ENCODE measurements at regions not wholly inside any gene's neighbourhood (a gene's known extent, or its start where the extent isn't known, plus 50 kb on each side); places are given as distances from the start of the nearest gene placed in this dataset.

DNA sequence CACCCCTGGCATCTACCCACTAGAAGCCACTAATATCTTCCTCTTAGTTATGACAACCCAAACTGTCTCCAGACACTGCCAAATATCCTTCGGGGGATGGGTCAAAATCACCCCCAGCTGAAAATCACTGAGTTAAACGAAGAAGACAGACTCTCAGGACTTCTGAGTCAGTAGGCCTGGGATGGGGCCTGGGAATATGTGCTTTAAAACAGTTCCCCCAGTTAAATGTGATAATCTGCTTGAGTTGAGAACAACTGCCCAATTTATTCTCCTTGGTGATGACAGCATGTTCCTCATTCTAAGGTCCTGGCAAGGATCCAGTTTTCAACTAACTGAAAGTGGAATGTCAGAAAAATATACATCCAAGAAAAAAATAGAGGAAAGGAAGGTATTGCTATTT lies 52.4 kb downstream of the CBLL2 start:
- FAIRE-seq (no peak), DNase-seq (ENCODE audit: insufficient read length, low spot score) (no peak)

DNA sequence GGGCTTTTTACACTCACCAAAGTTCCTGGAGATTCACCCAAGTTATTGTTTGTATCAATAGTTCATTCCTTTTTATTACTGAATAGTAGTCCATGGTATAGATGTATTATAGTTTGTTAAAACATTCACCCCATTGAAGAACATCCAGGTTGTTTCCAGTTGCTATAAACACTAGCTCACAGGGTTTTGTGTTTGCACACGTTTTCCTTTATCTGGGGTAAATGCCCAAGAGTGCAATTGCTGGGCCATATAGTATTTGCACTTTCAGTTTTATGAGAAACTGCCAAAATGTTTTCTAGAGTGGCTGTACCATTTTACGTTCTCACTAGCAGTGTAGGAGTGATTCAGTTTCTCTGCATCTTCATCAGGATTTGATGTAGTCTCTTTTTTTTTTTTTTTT lies 57.1 kb downstream of the CBLL2 start:
- DNase-seq (ENCODE audit: insufficient read length, low spot score): no peak
- FAIRE-seq: no peak

DNA sequence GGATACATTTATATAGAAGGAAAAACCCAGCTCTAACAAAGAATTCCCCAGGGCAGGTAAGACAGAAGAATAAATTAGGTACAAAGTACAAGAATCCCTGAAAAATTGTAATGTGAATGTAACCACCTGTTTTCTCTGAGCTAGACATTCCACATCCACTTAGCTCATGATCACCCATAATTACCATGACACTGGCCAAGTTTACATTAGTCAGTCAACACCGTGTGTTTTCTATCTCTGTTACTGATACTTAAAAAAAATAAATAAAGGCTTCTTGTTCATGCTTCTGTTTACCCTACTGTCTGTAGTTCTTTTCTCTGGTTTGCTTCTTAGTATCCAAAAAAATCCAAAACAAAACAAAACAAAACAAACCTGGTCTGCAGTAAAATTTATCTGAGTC lies 66.0 kb downstream of the CBLL2 start:
- FAIRE-seq: no peak
- DNase-seq (ENCODE audit: insufficient read length, low spot score): no peak

DNA sequence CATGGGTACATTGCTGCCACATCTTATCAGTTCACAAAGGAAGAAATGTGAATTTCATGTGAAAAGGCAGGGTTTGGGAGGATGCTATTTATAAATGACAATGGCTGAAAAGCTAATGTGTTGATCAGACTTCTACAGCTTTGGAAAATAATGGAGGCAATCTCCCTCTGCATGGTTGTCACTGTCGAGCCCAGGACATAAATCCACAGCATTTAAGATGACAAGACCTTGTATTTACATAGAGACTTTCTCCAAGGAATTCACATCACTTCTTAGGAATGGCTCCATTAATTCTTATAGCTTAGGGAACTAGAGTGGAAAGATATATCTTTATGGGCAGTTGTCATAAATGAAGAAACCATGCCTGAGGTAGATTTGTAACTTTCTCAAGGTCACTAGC lies 66.7 kb downstream of the CBLL2 start:
- FAIRE-seq: no peak
- no peak for DNase-seq (ENCODE audit: insufficient read length, low spot score)

DNA sequence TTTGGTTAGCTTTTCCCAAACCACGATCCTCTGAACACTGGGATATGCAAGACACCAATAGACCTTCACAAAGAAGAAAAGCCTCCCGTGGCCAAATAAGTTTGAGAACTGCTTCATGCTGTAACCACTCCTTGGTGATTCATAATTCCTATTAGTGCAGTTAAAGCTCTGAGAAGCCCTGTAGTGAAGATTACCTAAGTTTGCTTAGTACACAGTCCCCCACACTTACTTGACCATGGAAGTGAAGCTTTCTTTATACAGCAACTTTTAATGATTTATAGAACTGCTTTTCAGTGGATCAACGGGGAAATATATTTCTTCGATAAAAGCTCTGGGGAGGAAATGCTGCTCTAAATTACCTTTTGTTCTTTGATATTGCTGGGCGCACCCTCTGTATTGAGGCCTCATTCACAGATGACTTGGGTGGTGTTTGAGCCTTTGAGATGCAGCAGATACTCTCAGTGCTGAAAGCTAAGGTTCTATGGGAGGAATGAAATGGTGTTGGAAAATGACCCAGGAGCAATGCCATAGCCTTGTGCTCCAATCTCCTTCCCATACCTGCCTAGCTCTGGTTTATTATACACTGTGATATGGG lies 67.4 kb downstream of the CBLL2 start:
- FAIRE-seq: no peak
- DNase-seq (ENCODE audit: insufficient read length, low spot score): no peak

DNA sequence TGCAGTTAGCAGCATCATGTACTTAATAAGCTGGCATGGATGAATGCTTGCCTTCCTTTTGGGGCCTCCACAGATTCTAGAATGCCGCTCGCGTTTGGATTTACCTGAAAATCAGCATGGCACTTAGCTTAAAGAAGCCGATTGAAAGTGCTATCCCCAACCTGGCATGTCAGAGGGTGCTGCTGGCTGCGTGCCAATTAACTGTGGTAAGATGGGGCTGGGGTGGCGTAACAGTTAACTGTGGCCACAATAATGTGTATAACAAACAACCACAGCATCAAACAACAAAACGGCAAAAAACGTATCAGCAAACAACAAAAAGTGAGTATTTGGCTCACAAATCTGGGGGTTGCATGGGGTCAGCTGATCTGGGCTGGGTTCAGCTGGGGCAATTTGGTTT lies 70.5 kb downstream of the CBLL2 start:
- FAIRE-seq: no peak
- DNase-seq (ENCODE audit: insufficient read length, low spot score): no peak

DNA sequence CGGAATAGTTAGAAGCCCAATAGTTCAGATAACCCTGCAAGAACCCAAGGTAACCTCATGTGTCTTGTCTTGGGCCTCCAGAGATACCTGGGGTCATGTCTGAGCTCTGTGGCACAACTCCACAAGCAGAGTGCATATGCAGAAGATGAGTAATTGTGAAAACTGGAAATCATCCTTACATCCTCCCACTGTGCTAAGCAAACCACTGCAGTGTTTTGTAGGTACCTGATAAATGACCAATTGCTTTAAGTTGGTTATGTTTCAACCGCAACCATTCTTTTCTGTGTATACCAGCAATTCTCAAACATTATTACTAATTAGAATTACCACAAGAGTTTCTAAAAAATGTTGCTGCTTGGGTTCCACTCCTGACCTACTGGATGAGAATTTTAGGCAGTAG lies 73.2 kb downstream of the CBLL2 start:
- FAIRE-seq (no peak), DNase-seq (ENCODE audit: insufficient read length, low spot score) (no peak)

DNA sequence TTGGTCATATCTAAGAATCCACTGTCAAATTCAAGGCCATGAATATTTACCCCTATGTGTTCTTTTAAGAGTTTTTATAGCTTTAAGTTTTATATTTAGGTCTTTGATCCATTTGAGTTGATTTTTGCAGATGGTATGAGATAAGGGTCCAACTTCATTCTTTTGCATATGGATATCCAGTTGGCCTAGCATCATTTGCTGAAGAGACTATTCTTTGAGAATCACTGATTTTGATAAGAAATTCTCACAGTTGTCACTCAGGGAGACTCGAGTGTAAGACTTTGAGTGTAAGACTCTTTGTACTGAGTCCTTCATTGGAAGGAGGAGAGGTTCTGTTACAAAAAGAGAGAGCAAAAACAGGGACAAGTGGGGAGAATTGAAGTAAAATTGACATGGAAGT lies 74.8 kb downstream of the CBLL2 start:
- FAIRE-seq (no peak), DNase-seq (ENCODE audit: insufficient read length, low spot score) (no peak)

DNA sequence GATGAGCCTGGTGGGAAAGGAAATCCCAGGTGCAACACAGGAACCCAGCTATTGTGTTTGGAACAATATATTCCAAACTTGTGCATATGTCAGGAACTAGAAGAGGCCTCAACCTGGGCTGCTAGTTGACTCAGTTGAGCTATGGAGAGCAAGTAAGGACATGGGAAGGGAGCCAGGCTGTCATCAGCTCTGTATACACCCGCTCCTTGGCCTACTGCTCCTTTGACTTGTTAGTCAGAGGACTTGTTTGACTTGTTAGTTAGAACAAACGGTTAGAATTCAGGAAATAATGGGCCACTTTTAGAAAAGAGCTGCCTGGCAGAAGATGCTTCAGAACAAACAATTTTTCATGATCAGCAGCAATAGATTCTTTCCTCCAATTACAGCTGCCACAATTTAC lies 76.4 kb downstream of the CBLL2 start:
- DNase-seq (ENCODE audit: insufficient read length, low spot score) (no peak), FAIRE-seq (no peak)

DNA sequence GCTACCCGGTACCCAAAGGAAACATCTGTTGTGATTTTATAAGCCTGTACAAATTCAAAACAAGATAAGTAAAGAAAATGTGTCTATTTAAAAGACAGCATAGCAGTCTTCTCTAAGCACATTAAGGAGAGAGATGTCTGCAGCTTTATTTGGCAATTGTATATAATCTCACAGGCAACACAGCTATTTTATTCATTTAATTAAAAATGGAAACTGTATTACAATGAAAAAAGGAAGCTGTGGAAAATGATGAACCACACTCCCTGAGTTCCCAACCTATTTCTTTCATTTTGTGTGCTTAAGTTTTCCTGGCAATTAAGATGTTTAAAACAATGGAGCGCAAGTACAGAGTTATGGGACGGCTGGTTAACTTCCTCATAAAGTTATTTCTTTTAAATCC lies 78.4 kb downstream of the CBLL2 start:
- FAIRE-seq: no peak

DNA sequence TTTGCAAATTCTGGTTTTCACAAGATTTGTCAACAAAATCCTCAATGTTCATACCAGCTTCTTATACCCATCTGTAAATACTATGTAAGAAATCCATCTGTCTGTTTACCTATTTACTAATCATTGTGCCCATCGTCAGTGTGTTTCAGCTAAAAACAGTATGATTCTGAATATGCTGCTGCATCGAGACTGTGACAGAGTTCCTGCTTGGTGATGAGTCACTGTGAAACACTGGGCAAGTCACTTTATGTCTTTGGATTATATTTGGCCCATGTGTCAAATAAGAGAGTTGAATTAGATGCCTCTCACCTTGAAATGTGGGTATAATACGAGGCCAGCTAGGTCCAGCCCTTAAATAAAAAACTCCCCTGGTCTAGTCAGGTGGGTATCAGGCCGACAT lies 79.3 kb downstream of the CBLL2 start:
- DNase-seq (ENCODE audit: insufficient read length, low spot score): no peak
- no peak for FAIRE-seq

More for the DNA sequence above, 78.4 kb downstream of the CBLL2 start:
- no peak for DNase-seq (ENCODE audit: insufficient read length, low spot score)

DNA sequence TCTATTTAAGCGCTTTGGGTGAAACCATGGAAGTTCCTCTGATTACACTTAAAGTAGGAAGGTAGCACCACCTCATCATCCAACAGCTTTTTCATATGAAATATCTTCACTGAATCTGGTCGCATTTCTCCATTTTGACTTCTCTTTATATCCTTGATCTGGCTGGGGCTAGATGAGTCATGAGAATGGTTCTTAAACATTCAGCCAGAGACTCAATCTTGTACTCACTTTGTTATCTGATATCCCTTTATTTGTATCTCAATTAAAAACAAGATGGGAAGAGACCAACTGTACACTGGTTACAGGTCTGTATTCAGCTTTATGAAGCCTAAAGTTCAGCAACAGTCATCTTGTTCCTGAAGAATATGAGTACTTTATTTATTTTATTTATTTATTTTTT lies 84.9 kb downstream of the CBLL2 start:
- DNase-seq (ENCODE audit: insufficient read length, low spot score) (no peak), FAIRE-seq (no peak)

DNA sequence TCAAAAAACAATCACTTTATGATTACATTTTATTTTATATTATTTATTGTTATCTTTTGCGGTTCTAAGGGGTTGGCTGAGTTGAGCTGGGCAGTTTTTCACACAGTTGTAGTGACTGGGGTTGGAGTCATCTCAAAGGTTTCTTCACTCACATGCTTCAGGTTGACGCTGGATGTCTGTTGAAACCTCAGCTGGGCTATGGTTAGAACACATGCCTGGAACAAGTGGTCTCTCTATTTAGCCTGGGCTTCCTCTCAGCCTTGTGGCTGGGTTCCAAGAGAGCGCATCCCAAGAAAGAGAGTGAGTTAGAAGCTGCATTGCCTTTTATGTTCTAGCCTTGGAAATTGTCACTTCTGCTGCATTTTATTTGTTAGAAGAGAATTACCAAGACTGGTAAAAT lies 87.4 kb downstream of the CBLL2 start:
- FAIRE-seq: no peak
- DNase-seq (ENCODE audit: insufficient read length, low spot score): no peak

DNA sequence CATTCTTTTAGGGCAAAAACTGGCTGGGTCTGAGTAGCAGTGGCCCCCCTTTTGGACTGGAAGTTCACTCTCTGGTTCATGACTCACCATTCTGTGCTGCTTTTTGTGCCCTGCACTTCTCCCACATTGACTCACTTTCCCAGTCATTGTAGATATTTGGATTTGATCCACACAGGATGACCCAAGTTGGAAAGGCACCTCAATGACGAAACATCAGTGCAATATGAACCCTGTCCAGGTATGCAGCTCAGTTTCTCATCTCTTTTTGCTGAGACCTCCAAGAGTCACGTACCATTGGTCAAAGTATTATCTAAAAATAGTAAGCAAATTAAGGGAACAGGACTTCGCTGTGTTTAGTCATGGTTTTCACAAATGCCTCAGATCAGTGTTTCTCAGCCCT lies 92.7 kb downstream of the CBLL2 start:
- FAIRE-seq (no peak), DNase-seq (ENCODE audit: insufficient read length, low spot score) (no peak)

DNA sequence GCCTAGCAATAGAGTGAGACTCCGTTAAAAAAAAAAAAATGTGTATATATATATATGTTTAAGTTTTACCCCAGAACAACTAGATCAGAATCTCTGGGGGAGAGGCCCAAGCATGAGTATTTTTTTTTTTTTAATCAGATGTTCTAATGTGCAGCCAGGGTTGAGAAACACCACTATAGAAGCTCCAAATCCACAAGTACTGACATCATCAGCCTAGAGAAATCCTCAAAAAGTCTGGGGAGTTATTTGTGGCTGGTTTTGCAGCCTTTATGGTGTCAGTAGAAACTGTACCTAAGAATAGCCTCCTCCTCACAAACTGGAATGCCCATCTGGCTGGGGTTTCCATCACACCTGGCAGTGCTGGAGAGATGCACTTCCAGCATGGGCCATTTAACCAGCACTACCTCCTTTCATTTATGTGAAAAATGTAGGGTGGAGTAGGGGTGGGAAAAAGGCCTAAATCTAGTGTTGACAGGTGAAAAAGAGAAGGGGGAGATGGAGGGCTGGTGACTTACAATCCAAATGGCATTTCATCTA lies 93.5 kb downstream of the CBLL2 start:
- FAIRE-seq: no peak

DNA sequence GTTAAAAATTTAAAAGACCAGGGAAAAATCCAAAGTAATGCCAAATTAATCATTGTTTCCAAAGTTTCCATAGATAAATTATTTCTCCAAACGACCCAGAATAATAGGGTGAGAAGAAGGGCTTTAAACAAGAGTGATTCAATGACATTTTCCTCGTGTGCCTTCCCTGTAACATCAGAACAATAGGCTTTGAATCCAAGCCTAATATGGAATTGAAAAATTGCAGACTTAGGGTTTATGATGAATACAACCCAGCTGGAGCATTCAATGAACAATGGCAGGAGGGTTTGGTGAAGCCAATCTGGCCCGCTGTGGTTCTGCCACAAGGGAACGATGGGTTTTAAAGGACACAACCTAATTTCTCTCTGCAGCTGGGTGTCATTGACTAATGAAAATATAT lies 94.2 kb downstream of the CBLL2 start:
- no peak for DNase-seq (ENCODE audit: insufficient read length, low spot score)
- FAIRE-seq: no peak

More for the DNA sequence above, 93.5 kb downstream of the CBLL2 start:
- no peak for DNase-seq (ENCODE audit: insufficient read length, low spot score)

DNA sequence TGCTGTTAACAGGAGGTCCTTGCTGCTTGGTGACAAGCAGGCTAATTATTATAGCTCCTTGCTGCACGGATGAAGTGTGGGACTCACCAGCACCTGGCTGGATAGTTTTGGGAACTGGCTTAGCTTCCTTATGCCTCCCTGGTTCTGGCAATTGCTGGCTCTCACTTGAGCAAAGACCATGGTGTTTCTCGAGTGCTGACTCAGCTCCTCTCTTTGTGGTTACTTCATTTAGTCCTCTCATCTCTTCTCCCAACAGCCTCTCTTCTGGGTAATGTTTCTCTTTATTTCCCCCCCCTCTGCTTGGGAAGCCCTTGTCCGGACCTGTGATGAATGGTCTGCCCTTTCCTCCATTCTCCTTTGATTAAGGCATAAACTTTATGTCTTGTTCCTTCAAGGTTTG lies 100.4 kb downstream of the CBLL2 start:
- DNase-seq (ENCODE audit: insufficient read length, low spot score) (no peak), FAIRE-seq (no peak)

DNA sequence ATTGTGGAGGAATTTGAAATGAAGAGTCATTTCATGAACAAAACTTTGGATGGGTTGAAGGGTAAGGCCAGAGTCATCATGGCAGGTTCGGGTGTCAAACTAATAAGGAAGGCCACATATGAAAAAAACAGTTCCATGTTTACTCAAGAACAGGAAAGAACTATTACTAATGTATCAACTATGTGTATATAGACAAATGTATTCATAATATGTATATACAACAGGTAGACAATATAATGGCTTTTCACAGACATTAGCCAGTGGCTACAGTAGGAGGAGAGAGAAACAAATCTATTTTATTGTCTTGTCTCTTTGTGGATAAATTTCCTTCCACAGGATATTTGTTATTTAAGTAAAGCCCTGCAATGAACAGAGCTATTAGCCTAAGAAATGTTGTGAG lies 101.1 kb downstream of the CBLL2 start:
- FAIRE-seq (peak; percentile 58), DNase-seq (ENCODE audit: insufficient read length, low spot score) (no peak)

DNA sequence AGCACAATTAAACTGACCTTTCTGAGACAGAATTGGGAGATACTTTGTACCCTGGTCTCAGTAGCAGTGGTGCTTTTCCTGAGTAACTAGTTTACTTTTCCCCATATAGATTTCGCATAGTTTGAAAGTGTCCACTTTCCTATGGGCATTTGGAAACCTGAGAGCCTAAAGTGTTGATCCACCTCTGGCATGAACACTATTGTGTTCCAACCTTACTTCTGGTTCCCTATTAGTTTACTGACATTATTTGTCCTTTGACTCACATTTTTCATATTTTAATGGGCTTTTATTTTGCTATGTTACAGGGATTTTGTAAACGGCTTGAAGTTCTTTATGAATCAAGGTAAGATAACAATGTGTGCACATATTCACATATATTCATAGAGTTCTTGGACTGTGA lies 103.7 kb downstream of the CBLL2 start:
- DNase-seq (ENCODE audit: insufficient read length, low spot score): no peak
- no peak for FAIRE-seq

DNA sequence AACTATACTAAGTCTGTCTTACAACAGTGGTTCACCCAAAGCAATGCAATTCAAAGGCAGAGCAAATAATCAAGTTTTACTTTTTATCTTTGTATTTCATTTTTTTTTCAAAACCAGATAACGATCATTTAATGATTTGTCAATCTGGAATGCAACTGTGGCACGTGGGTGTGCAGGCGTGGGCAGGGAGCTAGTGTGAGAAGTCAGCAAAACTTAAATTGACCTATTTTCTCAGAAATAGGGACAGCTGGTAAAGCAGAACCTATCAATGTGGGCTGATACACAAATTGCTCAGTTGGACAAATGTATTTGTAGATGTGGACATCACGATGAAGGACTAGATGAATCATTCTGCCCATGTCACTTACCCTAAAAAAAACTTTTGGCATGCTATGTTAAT lies 105.6 kb downstream of the CBLL2 start:
- DNase-seq (ENCODE audit: insufficient read length, low spot score): no peak
- no peak for FAIRE-seq

DNA sequence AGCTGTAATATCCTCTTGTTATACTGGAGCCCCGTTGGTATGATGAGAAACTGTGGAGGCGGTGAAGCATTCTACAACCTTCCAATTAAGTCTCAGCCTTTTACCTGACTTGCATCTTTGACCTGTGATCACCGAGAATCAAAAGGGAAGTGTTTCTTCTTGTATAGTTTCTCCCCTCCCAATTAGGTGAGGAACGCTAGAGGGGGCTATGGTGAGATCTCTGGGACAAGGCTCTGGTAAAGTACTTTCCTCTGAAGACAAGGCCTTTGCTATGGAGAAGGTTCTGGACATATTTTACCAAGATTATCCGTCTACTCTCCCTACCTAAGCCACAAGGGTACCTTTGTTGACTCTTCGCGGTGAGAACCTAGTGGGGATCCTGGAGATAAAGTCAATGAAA lies 111.3 kb downstream of the CBLL2 start:
- DNase-seq (ENCODE audit: insufficient read length, low spot score) (no peak), FAIRE-seq (no peak)

DNA sequence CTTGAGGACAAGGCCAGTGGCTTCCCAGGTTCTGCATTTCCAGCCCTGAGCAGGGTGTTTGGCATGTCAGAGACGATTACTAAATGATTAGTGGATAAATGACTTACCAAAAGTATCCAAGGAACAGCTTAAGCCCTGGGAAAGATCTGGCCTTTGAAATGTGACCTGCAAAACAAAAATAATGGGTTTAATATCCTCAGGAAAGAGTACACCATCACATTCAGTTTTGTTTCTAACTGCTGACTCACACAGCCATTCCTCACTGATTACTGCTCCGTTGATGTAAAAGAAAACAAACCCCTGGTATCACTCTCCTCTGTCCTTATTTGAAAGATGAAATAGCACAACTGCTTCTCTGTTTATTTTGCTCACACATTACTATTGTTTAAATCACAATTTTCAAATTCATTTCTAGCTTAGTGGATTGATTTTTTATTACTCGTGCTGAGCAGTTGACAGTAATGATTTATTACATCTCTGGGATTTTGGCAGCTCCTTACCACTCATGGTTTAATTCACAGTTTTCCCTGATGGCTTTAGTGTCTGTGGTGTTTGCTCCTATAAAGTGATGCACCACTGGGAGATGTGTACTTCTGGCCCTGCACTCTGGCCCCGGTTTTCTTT lies 117.0 kb downstream of the CBLL2 start:
- DNase-seq (ENCODE audit: insufficient read length, low spot score) (no peak), FAIRE-seq (no peak)

Data from GM19239 (cell line).